ENCODE measurements at regions not wholly inside any gene's neighbourhood (a gene's known extent, or its start where the extent isn't known, plus 50 kb on each side); places are given as distances from the start of the nearest gene placed in this dataset.

- WGBS (ENCODE audit: low lambda C conversion rate, missing lambda C conversion rate): 72% methylated on average over 5 of the region's 5 CpGs
- TF ChIP-seq EZH2 (IDR thresholded peaks at IDR 0.05; ENCODE audit: borderline replicate concordance) (no peak), CTCF (IDR thresholded peaks at IDR 0.05; ENCODE audit: poor library complexity) (no peak), EZH2phosphoT487 (IDR thresholded peaks at IDR 0.05; ENCODE audit: low read depth, severe bottlenecking, unreplicated experiment) (no peak)
- H3K36me3 ChIP-seq (replicated peaks; ENCODE audit: insufficient read depth, low read depth): no peaks in the 10 kb centered on the region
- H3K9me2 ChIP-seq (replicated peaks; ENCODE audit: insufficient read depth): no peaks in the 10 kb centered on the region
- no peaks in the 10 kb centered on the region for H3K9me3 ChIP-seq (ENCODE audit: low read depth)
- DNase-seq (ENCODE audit: low spot score): no peak
- H3K27ac ChIP-seq: no peak overlapping the region
- H3K4me3 ChIP-seq: no peak overlapping the region
- peaks cover 20% of the 10 kb centered on the region for H3K4me1 ChIP-seq (ENCODE audit: insufficient read depth)
- H3K4me2 ChIP-seq: no peak overlapping the region
- H2AFZ ChIP-seq: no peak overlapping the region
- H3K79me2 ChIP-seq: no peaks in the 10 kb centered on the region
- peaks cover 13% of the 10 kb centered on the region for H3K27me3 ChIP-seq
- H4K20me1 ChIP-seq (ENCODE audit: insufficient read depth, poor library complexity, severe bottlenecking): no peaks in the 10 kb centered on the region
Measured at GRCh38 chr3:44060164-44060563, 181.5 kb upstream of the TOPAZ1 start.

- Histone ChIP-seq H3K4me1 (ENCODE audit: insufficient read depth) (peaks cover 16% of the 10 kb centered on the region), H3K4me2 (no peak overlapping the region), H4K20me1 (ENCODE audit: insufficient read depth, poor library complexity, severe bottlenecking) (no peaks in the 10 kb centered on the region), H2AFZ (no peak overlapping the region), H3K36me3 (replicated peaks; ENCODE audit: insufficient read depth, low read depth) (no peaks in the 10 kb centered on the region), H3K4me3 (no peak overlapping the region), H3K27me3 (peaks cover 13% of the 10 kb centered on the region), H3K27ac (no peak overlapping the region), H3K79me2 (no peaks in the 10 kb centered on the region), H3K9me2 (replicated peaks; ENCODE audit: insufficient read depth) (no peaks in the 10 kb centered on the region), H3K9me3 (ENCODE audit: low read depth) (no peaks in the 10 kb centered on the region)
- DNase-seq (ENCODE audit: low spot score): no peak
- TF ChIP-seq EZH2 (IDR thresholded peaks at IDR 0.05; ENCODE audit: borderline replicate concordance): no peak
- TF ChIP-seq EZH2phosphoT487 (IDR thresholded peaks at IDR 0.05; ENCODE audit: low read depth, severe bottlenecking, unreplicated experiment): no peak
- no peak for TF ChIP-seq CTCF (IDR thresholded peaks at IDR 0.05; ENCODE audit: poor library complexity)
- WGBS (ENCODE audit: low lambda C conversion rate, missing lambda C conversion rate): 88% methylated on average over 3 of the region's 3 CpGs
Measured at GRCh38 chr3:44061268-44061667, 180.4 kb upstream of the TOPAZ1 start.

- no peaks in the 10 kb centered on the region for H3K9me2 ChIP-seq (replicated peaks; ENCODE audit: insufficient read depth)
- no peak overlapping the region for H3K4me2 ChIP-seq
- peaks cover 13% of the 10 kb centered on the region for H3K4me1 ChIP-seq (ENCODE audit: insufficient read depth)
- H2AFZ ChIP-seq: no peak overlapping the region
- TF ChIP-seq EZH2phosphoT487 (IDR thresholded peaks at IDR 0.05; ENCODE audit: low read depth, severe bottlenecking, unreplicated experiment): no peak
- no peak for TF ChIP-seq EZH2 (IDR thresholded peaks at IDR 0.05; ENCODE audit: borderline replicate concordance)
- TF ChIP-seq CTCF (IDR thresholded peaks at IDR 0.05; ENCODE audit: poor library complexity): no peak
- WGBS (ENCODE audit: low lambda C conversion rate, missing lambda C conversion rate): 47% methylated on average over 9 of the region's 9 CpGs
- no peak overlapping the region for H3K4me3 ChIP-seq
- no peaks in the 10 kb centered on the region for H3K79me2 ChIP-seq
- DNase-seq (ENCODE audit: low spot score): no peak
- no peak overlapping the region for H3K27ac ChIP-seq
- no peaks in the 10 kb centered on the region for H3K36me3 ChIP-seq (replicated peaks; ENCODE audit: insufficient read depth, low read depth)
- H4K20me1 ChIP-seq (ENCODE audit: insufficient read depth, poor library complexity, severe bottlenecking): no peaks in the 10 kb centered on the region
- H3K27me3 ChIP-seq: peaks cover 13% of the 10 kb centered on the region
- no peaks in the 10 kb centered on the region for H3K9me3 ChIP-seq (ENCODE audit: low read depth)
Measured at GRCh38 chr3:44061961-44062360, 179.7 kb upstream of the TOPAZ1 start.

Measured in hepatocyte (in vitro differentiated cells).